ENCODE measurements at regions not wholly inside any gene's neighbourhood (a gene's known extent, or its start where the extent isn't known, plus 50 kb on each side); places are given as distances from the start of the nearest gene placed in this dataset.

DNA sequence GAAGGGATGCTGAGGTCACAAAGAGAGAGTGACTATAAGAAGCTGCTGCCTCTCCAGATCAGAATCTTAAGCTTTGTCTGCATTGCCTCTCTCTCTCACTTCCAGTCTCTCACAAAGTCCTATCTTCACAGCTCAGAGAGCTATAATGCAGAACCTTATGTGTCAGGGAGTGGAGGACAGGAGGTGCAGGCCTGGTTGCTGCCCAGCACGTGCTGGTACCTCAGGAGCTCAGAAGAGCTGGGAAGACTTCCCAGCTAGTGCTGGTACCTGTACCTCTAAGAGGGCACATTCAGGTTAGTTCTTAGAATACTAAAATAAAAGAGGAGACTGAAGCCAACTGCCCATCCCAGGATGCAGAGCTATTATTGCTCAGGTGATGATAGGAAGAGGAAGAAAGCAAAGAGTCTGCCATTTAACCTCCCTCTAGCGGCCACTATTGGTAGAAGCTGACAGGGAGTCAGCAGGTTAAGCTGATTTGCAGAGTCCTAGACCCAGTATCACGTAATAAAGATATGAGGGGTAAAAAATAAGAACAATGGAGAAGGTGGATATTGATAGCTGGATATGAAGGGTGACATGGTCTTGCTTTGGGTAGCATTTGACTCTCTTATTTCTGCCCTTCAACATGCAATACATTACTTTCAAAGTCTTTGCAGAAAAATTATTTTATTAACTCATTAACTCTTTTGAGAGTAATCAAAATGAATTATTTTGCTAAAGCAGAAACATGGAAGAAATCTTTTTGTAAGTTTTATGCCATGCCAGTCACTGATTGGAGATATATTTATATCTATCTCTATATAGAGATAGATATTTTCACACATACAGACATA, 138.1 kb upstream of the HMCN1 start:
- Histone ChIP-seq H3K27ac (replicated peaks) (no peak overlapping the region), H3K4me3 (replicated peaks; ENCODE audit: insufficient read depth, low read length) (no peak overlapping the region), H3K27me3 (ENCODE audit: insufficient read depth, poor library complexity, severe bottlenecking) (no peaks in the 10 kb centered on the region)
- DNase-seq (ENCODE audit: low read depth in 1 of 2, low spot score in 1 of 2): peak in 1 of 2 experiments; percentile 58
- TF ChIP-seq, protein P1, sequence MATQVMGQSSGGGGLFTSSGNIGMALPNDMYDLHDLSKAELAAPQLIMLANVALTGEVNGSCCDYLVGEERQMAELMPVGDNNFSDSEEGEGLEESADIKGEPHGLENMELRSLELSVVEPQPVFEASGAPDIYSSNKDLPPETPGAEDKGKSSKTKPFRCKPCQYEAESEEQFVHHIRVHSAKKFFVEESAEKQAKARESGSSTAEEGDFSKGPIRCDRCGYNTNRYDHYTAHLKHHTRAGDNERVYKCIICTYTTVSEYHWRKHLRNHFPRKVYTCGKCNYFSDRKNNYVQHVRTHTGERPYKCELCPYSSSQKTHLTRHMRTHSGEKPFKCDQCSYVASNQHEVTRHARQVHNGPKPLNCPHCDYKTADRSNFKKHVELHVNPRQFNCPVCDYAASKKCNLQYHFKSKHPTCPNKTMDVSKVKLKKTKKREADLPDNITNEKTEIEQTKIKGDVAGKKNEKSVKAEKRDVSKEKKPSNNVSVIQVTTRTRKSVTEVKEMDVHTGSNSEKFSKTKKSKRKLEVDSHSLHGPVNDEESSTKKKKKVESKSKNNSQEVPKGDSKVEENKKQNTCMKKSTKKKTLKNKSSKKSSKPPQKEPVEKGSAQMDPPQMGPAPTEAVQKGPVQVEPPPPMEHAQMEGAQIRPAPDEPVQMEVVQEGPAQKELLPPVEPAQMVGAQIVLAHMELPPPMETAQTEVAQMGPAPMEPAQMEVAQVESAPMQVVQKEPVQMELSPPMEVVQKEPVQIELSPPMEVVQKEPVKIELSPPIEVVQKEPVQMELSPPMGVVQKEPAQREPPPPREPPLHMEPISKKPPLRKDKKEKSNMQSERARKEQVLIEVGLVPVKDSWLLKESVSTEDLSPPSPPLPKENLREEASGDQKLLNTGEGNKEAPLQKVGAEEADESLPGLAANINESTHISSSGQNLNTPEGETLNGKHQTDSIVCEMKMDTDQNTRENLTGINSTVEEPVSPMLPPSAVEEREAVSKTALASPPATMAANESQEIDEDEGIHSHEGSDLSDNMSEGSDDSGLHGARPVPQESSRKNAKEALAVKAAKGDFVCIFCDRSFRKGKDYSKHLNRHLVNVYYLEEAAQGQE (IDR thresholded peaks at IDR 0.05; ENCODE audit: insufficient replicate concordance, low read depth): no peak
- no peak for TF ChIP-seq SPI1 (IDR thresholded peaks at IDR 0.05; ENCODE audit: borderline replicate concordance, low read depth)
- TF ChIP-seq, protein P2, sequence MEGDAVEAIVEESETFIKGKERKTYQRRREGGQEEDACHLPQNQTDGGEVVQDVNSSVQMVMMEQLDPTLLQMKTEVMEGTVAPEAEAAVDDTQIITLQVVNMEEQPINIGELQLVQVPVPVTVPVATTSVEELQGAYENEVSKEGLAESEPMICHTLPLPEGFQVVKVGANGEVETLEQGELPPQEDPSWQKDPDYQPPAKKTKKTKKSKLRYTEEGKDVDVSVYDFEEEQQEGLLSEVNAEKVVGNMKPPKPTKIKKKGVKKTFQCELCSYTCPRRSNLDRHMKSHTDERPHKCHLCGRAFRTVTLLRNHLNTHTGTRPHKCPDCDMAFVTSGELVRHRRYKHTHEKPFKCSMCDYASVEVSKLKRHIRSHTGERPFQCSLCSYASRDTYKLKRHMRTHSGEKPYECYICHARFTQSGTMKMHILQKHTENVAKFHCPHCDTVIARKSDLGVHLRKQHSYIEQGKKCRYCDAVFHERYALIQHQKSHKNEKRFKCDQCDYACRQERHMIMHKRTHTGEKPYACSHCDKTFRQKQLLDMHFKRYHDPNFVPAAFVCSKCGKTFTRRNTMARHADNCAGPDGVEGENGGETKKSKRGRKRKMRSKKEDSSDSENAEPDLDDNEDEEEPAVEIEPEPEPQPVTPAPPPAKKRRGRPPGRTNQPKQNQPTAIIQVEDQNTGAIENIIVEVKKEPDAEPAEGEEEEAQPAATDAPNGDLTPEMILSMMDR (IDR thresholded peaks at IDR 0.05; ENCODE audit: insufficient read depth, low read length): peak; percentile 81
- TF ChIP-seq POLR2AphosphoS5 (IDR thresholded peaks at IDR 0.05; ENCODE audit: low read depth): no peak

DNA sequence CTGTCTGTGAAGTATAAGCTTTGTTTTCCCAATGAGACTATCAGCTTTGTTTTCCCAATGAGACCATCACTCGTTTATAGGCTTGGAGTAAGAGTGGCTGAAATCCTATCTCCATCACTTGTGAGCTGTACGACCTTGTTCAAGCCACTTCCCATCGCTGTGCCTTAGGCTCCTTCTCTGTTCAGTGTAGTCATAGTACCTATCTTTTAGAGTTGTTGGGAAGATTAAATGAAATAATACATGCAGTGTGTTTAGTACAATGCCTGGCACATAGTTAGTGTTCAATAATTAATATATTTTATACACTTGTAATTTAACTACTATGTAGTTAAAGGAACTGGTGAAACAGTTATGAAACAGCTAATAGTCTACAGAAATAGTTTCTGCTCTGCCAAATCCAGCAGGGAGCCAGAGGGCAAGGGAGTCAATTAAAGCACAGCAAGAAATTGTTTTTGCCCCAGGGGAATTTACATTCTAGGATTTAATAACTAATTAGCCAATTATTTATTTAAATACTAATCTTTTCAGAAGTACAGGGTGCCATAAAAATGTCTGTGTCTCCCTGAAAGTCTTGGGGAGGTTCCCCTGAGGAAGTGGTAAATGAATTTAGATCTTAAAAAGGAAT, 139.3 kb upstream of the HMCN1 start:
- TF ChIP-seq, protein P2 (IDR thresholded peaks at IDR 0.05; ENCODE audit: insufficient read depth, low read length): no peak
- TF ChIP-seq SPI1 (IDR thresholded peaks at IDR 0.05; ENCODE audit: borderline replicate concordance, low read depth): no peak
- TF ChIP-seq, protein P1 (IDR thresholded peaks at IDR 0.05; ENCODE audit: insufficient replicate concordance, low read depth): no peak
- no peak for TF ChIP-seq GABPA (IDR thresholded peaks at IDR 0.05; ENCODE audit: low read depth)
- no peak for TF ChIP-seq POLR2AphosphoS5 (IDR thresholded peaks at IDR 0.05; ENCODE audit: low read depth)
- no peak for DNase-seq (ENCODE audit: low read depth in 1 of 2, low spot score in 1 of 2)
- no peak overlapping the region for H3K4me3 ChIP-seq (replicated peaks; ENCODE audit: insufficient read depth, low read length)
- H3K27me3 ChIP-seq (ENCODE audit: insufficient read depth, poor library complexity, severe bottlenecking): no peaks in the 10 kb centered on the region
- no peak overlapping the region for H3K27ac ChIP-seq (replicated peaks)

DNA sequence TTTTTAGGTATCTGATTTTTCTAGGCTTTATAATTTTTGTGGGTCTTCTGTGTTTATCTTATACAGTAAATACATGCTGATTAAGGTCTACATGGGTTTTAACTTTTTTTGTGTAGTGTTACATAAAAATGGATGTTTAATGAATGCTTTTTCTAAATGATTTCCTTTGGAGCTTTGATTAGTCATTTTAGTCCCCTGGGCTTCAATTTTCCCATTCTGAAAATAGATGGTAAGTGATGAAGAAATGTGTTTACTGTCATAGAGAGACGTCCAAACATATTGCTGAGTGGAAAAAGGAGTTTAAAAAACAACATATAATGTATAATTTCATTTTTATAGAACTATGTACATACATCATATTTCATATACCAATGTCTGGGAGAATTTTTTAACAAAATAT, 140.9 kb upstream of the HMCN1 start:
- Histone ChIP-seq H3K4me3 (replicated peaks; ENCODE audit: insufficient read depth, low read length) (no peak overlapping the region), H3K27ac (replicated peaks) (no peak overlapping the region), H3K27me3 (ENCODE audit: insufficient read depth, poor library complexity, severe bottlenecking) (no peaks in the 10 kb centered on the region)
- TF ChIP-seq, protein P1 (IDR thresholded peaks at IDR 0.05; ENCODE audit: insufficient replicate concordance, low read depth): no peak
- no peak for TF ChIP-seq POLR2AphosphoS5 (IDR thresholded peaks at IDR 0.05; ENCODE audit: low read depth)
- TF ChIP-seq SPI1 (IDR thresholded peaks at IDR 0.05; ENCODE audit: borderline replicate concordance, low read depth): no peak
- TF ChIP-seq GABPA (IDR thresholded peaks at IDR 0.05; ENCODE audit: low read depth): no peak
- DNase-seq (ENCODE audit: low read depth in 1 of 2, low spot score in 1 of 2): no peak

Data from HL-60 (cell line).